C1 segment of cervical spinal cord (tissue), 14 donors: ENCODE measurements at regions not wholly inside any gene's neighbourhood (a gene's known extent, or its start where the extent isn't known, plus 50 kb on each side); places are given as distances from the start of the nearest gene placed in this dataset.
"Not testable (repeated sequence)": the region's sequence is repeated elsewhere in the genome, so short reads cannot be mapped to it uniquely, and the experiment has no call there.

ENCODE experiments used
- DNase-seq, 14 donors: peaks; one replicate each; lab custom pipeline; 2025; lab: John Stamatoyannopoulos, UW

DNA sequence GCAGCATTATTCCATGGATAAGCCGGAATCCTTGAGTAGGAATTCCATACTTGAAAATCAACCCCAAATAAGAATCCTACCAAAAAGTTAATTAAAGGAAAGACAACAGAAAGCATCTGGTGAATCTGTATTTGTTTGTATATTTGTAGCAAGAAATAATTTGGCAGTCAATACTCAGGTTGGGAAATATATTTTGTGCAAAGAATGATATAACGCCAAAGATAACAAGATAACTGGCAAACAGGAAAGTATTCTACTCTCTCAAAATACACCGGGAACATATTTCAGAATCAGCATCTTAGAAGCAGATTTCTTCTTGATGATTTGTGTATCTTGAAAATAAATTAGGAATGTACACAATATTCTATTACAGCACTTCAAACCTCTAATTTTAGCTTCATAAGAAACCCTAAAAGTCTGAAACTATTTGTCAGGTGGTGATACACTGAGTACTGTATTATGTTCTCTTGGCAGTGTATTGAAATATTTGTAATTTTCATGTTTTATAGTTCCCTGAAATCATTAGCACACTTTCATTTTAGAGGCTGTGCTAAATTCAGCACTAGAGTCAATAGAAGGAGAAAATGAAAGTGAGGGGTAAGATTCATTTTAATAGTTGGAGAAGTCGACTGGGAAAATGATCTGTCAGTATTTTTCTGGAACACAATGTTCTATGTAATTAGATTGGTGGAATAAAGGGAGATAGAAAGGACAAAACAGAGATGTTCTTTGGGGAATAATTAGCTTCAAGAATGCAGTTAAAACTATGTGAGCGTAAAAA, 879.7 kb upstream of the GJE1 start:
- DNase-seq = no peak

GRCh38 chr6:141251286-141251685, 881.4 kb upstream of the GJE1 start:
- DNase-seq = no peak

GRCh38 chr6:141248021-141248799, 884.5 kb upstream of the GJE1 start:
- no peak for DNase-seq

GRCh38 chr6:141244366-141244765, 888.4 kb upstream of the GJE1 start:
- DNase-seq = no peak

GRCh38 chr6:141242957-141243356, 889.8 kb upstream of the GJE1 start:
- DNase-seq = no peak

DNA sequence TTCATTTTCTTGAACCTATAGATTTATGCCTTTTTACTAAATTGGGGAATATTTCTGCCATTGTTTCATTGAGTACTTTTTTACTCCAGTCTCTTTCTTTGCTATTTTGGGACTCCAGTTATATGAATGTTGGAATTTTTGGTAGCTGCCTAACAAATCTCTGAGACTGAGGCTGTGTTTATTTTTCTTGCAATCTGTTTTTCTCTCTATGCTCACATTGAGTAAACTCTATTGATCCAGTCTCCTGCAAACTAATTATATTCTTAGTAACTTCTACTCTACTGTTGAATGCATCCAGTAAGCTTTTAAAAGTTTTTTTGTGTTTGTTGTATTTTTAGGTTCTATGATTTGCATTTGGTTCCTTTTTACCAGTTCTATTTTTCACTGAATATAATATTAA, 903.4 kb upstream of the GJE1 start:
- no peak for DNase-seq

- DNase-seq = no peak
These were observed 914.1 kb upstream of the GJE1 start for GRCh38 chr6:141218583-141218982.

GRCh38 chr6:141216726-141217125, 916.0 kb upstream of the GJE1 start:
- no peak for DNase-seq

DNA sequence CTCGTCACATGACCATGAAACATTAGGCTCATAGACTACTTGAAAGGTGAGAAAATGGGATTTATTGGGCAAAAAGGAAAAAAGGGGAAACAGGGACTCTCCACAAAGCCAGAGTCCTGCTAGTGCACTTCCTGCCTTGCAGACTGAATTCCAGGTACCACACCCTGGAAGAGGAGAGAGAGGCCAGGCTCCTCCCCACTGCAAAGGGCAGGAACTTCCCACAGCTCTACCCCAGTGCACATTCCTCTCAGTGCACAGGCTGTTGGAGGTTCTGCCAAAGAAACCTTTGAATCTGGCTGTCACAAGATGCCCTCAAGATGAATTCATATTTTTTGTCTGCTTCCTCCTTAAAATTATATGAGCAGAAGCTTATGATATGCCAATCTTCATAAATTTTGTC, 920.4 kb upstream of the GJE1 start:
- DNase-seq = no peak

GRCh38 chr6:141211845-141212244, 920.9 kb upstream of the GJE1 start:
- no peak for DNase-seq

- DNase-seq = no peak
These were observed 921.8 kb upstream of the GJE1 start for GRCh38 chr6:141210901-141211300.

GRCh38 chr6:141209890-141210289, 922.8 kb upstream of the GJE1 start:
- DNase-seq = no peak

DNA sequence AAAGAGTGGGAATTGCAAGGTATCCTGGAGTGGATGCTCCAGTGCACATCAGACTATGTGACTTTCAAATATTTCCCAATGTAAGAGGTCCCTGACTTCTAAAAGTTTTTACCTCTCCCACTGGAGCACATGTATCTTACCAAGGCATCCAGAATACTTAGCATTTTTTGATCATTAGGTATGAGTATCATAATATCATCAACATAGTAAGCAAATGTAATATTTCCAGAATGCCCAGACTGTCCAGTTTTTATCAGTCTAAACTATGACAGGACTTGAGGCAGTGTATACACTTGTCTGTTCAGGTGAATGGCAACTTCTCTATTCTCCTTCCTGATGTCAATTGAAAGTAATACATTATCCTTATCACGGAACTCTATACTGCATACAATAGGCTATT, 924.6 kb upstream of the GJE1 start:
- DNase-seq = no peak

DNA sequence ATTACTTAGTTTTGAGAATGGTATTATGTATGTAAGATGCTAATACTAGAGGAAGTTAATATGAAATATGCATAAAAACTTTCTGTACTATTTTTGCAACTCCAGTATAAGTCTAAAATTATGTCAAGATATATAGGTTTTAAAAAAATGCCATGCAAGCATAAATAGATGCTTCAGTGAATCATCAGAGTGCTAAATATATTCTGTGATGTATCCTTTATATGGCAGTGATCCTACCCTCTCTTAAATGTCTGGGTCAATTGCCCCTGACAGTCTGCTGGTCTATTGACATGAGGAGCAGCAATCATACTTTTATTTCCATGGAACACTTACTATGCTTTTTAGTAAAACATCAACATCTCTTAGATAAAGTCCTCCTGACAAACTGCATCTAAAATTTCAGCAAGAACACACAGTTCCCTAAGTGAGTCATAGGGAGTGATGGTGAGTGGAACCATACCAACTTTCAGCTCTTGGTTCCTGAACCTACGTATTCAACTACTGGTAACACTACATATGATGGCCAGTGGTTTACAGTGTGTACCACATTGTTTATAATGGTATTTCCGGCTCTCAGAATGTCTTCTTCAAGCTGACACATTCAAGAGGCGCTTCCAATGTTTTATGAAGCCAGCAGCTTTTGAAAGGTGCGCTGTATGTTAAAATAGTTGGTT, 928.7 kb upstream of the GJE1 start:
- DNase-seq = no peak

DNA sequence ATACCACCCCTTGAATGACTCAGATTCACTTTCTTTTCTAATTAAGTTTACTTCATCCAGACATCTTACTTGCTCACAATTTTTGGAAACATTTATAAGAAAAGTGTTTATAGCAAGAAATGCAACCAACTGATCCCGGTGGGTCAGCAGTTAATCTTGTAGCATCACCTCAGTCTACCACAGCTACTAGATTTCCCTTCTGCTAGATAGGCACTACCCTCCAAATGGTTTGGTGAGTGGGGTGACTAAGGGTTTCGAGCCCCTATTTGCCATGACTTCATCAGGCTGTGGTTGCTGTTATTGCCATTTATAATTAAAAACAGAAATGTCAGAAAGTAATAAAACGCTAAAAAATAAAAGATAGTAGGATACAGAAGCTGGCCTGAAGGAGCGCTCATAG, 930.1 kb upstream of the GJE1 start:
- DNase-seq = no peak

DNA sequence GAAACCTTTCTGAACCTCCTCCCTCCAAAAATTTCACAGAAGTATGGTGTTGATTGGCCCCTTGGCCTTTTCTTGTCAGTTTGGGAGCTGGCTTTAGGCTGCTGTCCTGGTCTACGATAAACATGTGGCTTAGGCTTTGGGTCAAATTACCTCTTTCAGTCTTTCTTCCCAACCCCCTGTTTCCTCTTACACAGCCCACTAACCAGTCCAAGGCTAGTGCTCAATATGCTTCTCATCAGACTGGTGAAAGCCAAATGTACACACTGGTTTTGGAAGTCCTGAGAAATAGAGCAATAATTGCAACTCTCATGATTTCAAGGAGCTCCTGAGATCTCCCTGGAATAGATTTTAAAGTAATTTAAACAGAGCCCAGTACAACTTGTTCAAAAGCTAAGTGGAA, 933.7 kb upstream of the GJE1 start:
- no peak for DNase-seq

DNA sequence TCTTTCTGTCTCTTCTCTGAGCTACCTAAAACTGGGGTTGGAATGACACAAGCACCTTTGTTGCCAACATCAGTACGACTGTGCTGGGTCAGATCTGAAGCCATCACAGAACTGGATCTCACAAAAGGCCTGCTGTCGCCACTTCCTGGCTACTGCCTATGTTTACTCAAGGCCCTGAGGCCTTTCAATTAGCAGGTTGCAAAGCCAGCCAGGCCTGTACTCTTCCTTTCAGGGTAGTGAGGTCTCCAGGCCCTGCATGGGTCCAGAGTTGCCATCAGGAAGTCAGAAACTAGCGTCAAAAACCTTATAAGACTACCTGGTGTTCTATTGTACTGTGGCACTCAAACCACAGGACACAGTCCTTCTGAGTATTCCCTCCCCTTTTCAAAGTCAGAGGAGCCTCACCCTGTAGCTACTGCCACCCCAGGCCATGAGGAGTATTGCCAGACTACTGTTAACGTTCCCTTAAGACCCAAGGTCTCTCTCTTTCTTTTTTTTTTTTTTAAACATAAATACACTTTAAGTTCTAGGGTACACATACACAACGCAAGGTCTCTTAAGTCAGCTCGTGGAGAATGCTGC, 937.4 kb upstream of the GJE1 start:
- no peak for DNase-seq

GRCh38 chr6:141183368-141183767, 949.4 kb upstream of the GJE1 start:
- no peak for DNase-seq

DNA sequence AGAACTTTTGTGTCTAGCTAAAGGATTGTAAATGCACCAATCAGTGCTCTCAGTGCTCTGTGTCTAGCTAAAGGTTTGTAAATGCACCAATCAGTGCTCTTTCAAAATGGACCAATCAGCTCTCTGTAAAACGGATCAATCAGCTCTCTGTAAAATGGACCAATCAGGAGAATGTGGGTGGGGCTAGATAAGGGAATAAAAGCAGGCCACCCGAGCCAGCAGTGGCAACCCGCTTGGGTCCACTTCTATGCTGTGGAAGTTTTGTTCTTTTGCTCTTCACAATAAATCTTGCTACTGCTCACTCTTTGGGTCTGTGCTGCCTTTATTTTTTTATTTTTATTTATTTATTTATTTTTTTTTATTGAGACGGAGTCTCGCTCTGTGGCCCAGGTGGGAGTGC, 957.3 kb upstream of the GJE1 start:
- DNase-seq = not testable (repeated sequence)

DNA sequence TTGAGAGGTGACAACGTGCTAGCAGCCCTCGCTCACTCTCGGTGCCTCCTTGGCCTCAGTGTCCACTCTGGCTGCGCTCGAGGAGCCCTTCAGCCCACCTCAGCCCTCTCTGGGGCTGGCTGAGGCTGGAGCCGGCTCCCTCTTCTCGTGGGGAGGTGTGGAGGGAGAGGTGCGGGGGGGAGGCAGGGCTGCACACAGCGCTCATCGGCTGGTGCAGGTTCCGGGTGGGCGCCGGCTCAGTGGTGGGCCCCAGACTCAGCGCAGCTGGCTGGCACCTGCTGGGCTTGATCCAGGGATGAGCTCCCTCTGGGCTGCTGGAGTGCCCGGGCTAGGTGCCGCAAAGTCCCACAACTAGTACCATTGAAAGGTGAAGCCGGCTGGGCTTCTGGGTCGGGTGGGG, 957.8 kb upstream of the GJE1 start:
- DNase-seq = no peak

DNA sequence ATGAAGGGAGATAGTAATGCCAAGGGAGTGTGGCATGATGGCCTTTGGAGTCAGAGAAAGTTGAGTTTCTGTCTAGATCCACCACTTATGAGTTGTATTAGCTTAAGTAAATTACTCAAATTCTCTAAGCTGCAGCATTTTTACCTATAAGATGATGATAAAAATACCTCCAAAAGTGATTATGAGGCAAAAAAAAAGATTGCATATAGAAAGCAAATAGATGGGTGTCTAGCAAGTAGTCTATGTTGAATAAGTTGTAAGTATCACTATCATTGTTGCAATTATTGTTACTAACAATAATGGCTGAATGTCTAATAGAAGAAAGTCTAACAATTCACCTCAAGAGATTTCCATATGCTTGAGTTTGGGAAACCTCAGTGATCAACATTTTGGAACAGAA, 959.2 kb upstream of the GJE1 start:
- no peak for DNase-seq

DNA sequence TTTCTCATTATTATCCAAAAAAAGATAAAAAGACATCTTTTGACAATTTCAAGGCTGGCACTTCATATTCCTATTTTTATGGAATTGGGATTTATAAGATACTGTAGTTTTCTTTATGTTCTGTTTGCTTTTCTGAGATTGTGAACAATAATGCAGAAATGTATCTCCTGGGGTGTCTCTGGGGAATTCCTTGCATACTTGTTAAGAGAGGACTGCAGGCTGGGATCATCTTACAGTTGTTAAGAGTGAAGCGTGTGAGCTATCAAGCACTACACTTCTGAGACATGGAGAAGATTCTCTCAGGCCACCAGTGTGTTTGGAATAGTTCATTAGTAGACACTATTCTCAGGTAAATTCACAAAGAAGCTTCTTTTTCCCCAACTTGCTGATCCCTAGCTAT, 963.3 kb upstream of the GJE1 start:
- DNase-seq = no peak
